ENCODE measurements at regions not wholly inside any gene's neighbourhood (a gene's known extent, or its start where the extent isn't known, plus 50 kb on each side); places are given as distances from the start of the nearest gene placed in this dataset.

GRCh38 chr7:115704884-115705283 is 325.7 kb downstream of the TFEC start:
- DNase-seq (ENCODE audit: low read depth, low spot score) (no peak), FAIRE-seq (no peak)
- CTCF ChIA-PET, result interaction anchor here (3.4 kb wide), 1 partner anchor 840 kb away, joined by 31 read pairs; no protein-coding TSS in a partner anchor
- Histone ChIP-seq H3K36me3 (ENCODE audit: control insufficient read depth in 2 of 2, extremely low read depth in 1 of 2, insufficient read depth in 2 of 2, low read length in 2 of 2) (no peaks in the 10 kb centered on the region), H3K79me2 (ENCODE audit: control insufficient read depth, insufficient read depth, low read length) (no peaks in the 10 kb centered on the region), H4K20me1 (replicated peaks; ENCODE audit: control insufficient read depth, extremely low read depth, insufficient read depth, low read length) (no peaks in the 10 kb centered on the region), H3K27ac (ENCODE audit: insufficient read depth, low read depth, low read length) (no peak overlapping the region), H3K4me3 (replicated peaks in 1 of 3; ENCODE audit: insufficient read depth in 1 of 3, low read depth in 1 of 3, low read length in 3 of 3) (no peak overlapping the region), H3K9me3 (replicated peaks; ENCODE audit: control insufficient read depth, insufficient read depth, low read length) (no peaks in the 10 kb centered on the region), H3K4me1 (ENCODE audit: control insufficient read depth, extremely low read depth, insufficient read depth, low read length) (no peaks in the 10 kb centered on the region), H2AFZ (ENCODE audit: low read depth, low read length) (no peak overlapping the region), H3K27me3 (ENCODE audit: control insufficient read depth in 2 of 2, insufficient read depth in 2 of 2, low read length in 2 of 2) (no peaks in the 10 kb centered on the region), H3K4me2 (ENCODE audit: insufficient read depth, low read length) (no peak overlapping the region), H3K9me1 (replicated peaks; ENCODE audit: control insufficient read depth, extremely low read depth, insufficient read depth, low read length) (no peaks in the 10 kb centered on the region), H3K9ac (replicated peaks; ENCODE audit: extremely low read depth, insufficient read depth, low read length) (no peak overlapping the region)
- POLR2A ChIA-PET, result no interaction called here
- dilution Hi-C loops (cut with MboI; ENCODE audit: extremely low pct_ligation_motif_present, low sequenced_read_pairs) (no loop called here), intact Hi-C loops (cut with micrococcal nuclease) (no loop called here)
- no TSS peak for BruUV-seq (replicated peaks)
- TF ChIP-seq MYC (IDR thresholded peaks at IDR 0.05; ENCODE audit: low read depth, low read length) (no peak), POLR2AphosphoS5 (IDR thresholded peaks at IDR 0.05; ENCODE audit: insufficient read depth, low read depth, low read length) (no peak), MAX (IDR thresholded peaks at IDR 0.05; ENCODE audit: insufficient read depth, insufficient read length) (no peak), CTCF (IDR thresholded peaks at IDR 0.05; ENCODE audit: extremely low read depth in 1 of 2, insufficient read depth in 1 of 2, low read depth in 1 of 2, low read length in 2 of 2) (no peak), GATA2 (IDR thresholded peaks at IDR 0.05; ENCODE audit: insufficient read depth, insufficient read length, low read depth, low read length) (no peak), POLR2A (IDR thresholded peaks at IDR 0.05; ENCODE audit: low read depth, low read length) (no peak), FOS (IDR thresholded peaks at IDR 0.05; ENCODE audit: borderline replicate concordance, insufficient read depth, low read length) (no peak), EZH2 (IDR thresholded peaks at IDR 0.05; ENCODE audit: borderline replicate concordance, low read depth, low read length, severe bottlenecking) (no peak), JUN (IDR thresholded peaks at IDR 0.05; ENCODE audit: borderline replicate concordance, insufficient read depth, insufficient read length, low read depth) (no peak)

Measured in endothelial cell of umbilical vein (primary cell).